HepG2 (cell line): ENCODE measurements at regions not wholly inside any gene's neighbourhood (a gene's known extent, or its start where the extent isn't known, plus 50 kb on each side); places are given as distances from the start of the nearest gene placed in this dataset.
A peak's percentile ranks its signal among the peaks of the same experiment; 100 is the strongest.

Source experiments
- ATAC-seq: fragments of 200-7000 bp; cut with Tn5 transposase; 3 replicates; pipeline ENCODE4 v1.9.1; 2020; ENCODE audit warnings: mild to moderate bottlenecking, moderate library complexity
- BruUV-seq: library from RNA; stranded (reverse); fragments of 400-500 nt; replicated peaks from 2 replicates; lab custom pipeline; 2021; lab: Mats Ljungman, UMichigan
- CTCF ChIA-PET: fragments of 300-600 bp; formaldehyde crosslinking; extraction: SDS; loops from one replicate; lab custom pipeline; 2021; ENCODE audit warnings: low total read pairs, inconsistent platforms, low intra/inter-chr PET ratio; lab: Yijun Ruan, JAX
- POLR2A ChIA-PET: fragments of 350-600 bp; sonication (Branson Sonifier 250); formaldehyde crosslinking; loops from one replicate; lab custom pipeline; 2020; ENCODE audit warnings: antibody characterized with exemption, inconsistent platforms; lab: Yijun Ruan, JAX
- DNase-seq: peaks from one replicate; pipeline ENCODE4 v3.0.0-alpha.2; 2015; ENCODE audit warnings: low spot score
- FAIRE-seq: peaks from 3 replicates; lab custom pipeline; 2011; peaks lifted over from hg19 to GRCh38; lab: Jason Lieb, UNC
- H2AFZ ChIP-seq: one replicate; pipeline ENCODE4 v1.6.1; 2011; ENCODE audit warnings: low read length, inconsistent platforms
- H3K27ac ChIP-seq: fragments of 300-600 bp; 3 replicates; pipeline ENCODE4 v1.8.0; 2011; ENCODE audit warnings: mixed run types, mild to moderate bottlenecking, mixed read lengths, low read length, inconsistent platforms; ENCODE audit not compliant: insufficient read depth; ENCODE audit errors: extremely low read length
- H3K27me3 ChIP-seq, 2 experiments: fragments of 200-600 bp in 1 of 2; 2 replicates in 1 of 2; 3 replicates in 1 of 2; pipeline versions ENCODE4 v1.6.0 to v1.8.0; 2011; ENCODE audit warnings: low read length in 2 of 2, mild to moderate bottlenecking in 2 of 2, moderate library complexity in 2 of 2, inconsistent platforms in 1 of 2; ENCODE audit not compliant: insufficient read depth in 2 of 2, control insufficient read depth in 1 of 2
- H3K36me3 ChIP-seq, 2 experiments: fragments of 200-600 bp in 1 of 2; replicated peaks in 1 of 2; 2 replicates in 1 of 2; 3 replicates in 1 of 2; pipeline versions ENCODE4 v1.5.1 to v1.8.0; 2011; ENCODE audit warnings: low read length in 2 of 2, inconsistent platforms in 1 of 2; ENCODE audit not compliant: insufficient read depth in 2 of 2, control insufficient read depth in 1 of 2
- H3K4me1 ChIP-seq: 2 replicates; pipeline ENCODE4 v1.5.1; 2012; ENCODE audit warnings: low read length, inconsistent platforms; ENCODE audit not compliant: insufficient read depth
- H3K4me2 ChIP-seq: 2 replicates; pipeline ENCODE4 v1.6.0; 2011; ENCODE audit warnings: low read depth, low read length, inconsistent platforms
- H3K4me3 ChIP-seq, 3 experiments: fragments of 200-600 bp in 1 of 3; sonication (generic), shearing (Covaris generic) in 1 of 3; replicated peaks in 1 of 3; 2 replicates each; pipeline ENCODE4 v1.5.1; 2011 to 2016; ENCODE audit warnings: low read length in 3 of 3, inconsistent platforms in 2 of 3, low read depth in 2 of 3, mild to moderate bottlenecking in 2 of 3, control low read depth in 1 of 3, mixed read lengths in 1 of 3; ENCODE audit not compliant: insufficient read depth in 1 of 3
- H3K79me2 ChIP-seq: one replicate; pipeline ENCODE4 v1.6.1; 2011; ENCODE audit warnings: low read length, inconsistent platforms; ENCODE audit not compliant: insufficient read depth
- H3K9ac ChIP-seq: 2 replicates; pipeline ENCODE4 v1.6.0; 2011; ENCODE audit warnings: mild to moderate bottlenecking, low read depth, low read length, inconsistent platforms; ENCODE audit not compliant: insufficient read depth
- H3K9me3 ChIP-seq: 2 replicates; pipeline ENCODE4 v1.5.1; 2012; ENCODE audit warnings: mild to moderate bottlenecking, low read length
- H4K20me1 ChIP-seq: 2 replicates; pipeline ENCODE4 v1.6.0; 2011; ENCODE audit warnings: inconsistent platforms, mild to moderate bottlenecking, low read length, moderate library complexity; ENCODE audit not compliant: insufficient read depth
- CEBPB ChIP-seq: IDR thresholded peaks from 2 replicates; pipeline ENCODE4 v1.6.1; 2011; ENCODE audit warnings: low read depth, low read length, improper control_type of control experiment, borderline replicate concordance
- CEBPG ChIP-seq: IDR thresholded peaks from 2 replicates; pipeline ENCODE4 v1.6.1; 2016
- FOXP4 ChIP-seq: sonication (generic); formaldehyde crosslinking; IDR thresholded peaks from 2 replicates; pipeline ENCODE4 v1.4.0; 2020; ENCODE audit warnings: missing genetic modification reagents
- GATAD2A ChIP-seq: IDR thresholded peaks from 2 replicates; pipeline ENCODE4 v1.6.1; 2016
- HNF4A ChIP-seq: sonication (generic); formaldehyde crosslinking; IDR thresholded peaks from 2 replicates; pipeline ENCODE4 v1.4.0; 2020; ENCODE audit warnings: missing genetic modification reagents
- KIAA2018 ChIP-seq: sonication (generic); formaldehyde crosslinking; IDR thresholded peaks from 2 replicates; pipeline ENCODE4 v1.5.0; 2020; ENCODE audit warnings: mild to moderate bottlenecking, missing genetic modification reagents, borderline replicate concordance
- RFXAP ChIP-seq: sonication (generic); formaldehyde crosslinking; IDR thresholded peaks from 2 replicates; pipeline ENCODE4 v1.4.0; 2020; ENCODE audit warnings: missing genetic modification reagents, borderline replicate concordance
- ZNF710 ChIP-seq: sonication (generic); formaldehyde crosslinking; IDR thresholded peaks from 2 replicates; pipeline ENCODE4 v1.5.0; 2020; ENCODE audit warnings: mild to moderate bottlenecking, missing genetic modification reagents, borderline replicate concordance
- whole genome bisulfite sequencing: methylation state at CpG from one replicate; pipeline ENCODE4 v1.1.6; 2017; ENCODE audit warnings: low lambda C conversion rate; 5-methylcytosine and 5-hydroxymethylcytosine counted together
- in situ Hi-C: cut with HindIII; loops from 2 replicates; pipeline ENCODE4 v1.10.0; 2017; ENCODE audit warnings: low pct_unique_long_range_greater_than_20kb; ENCODE audit not compliant: extremely low pct_ligation_motif_present
- intact Hi-C: fragments of 100-400 bp; cut with micrococcal nuclease; formaldehyde crosslinking; loops from one replicate; pipeline ENCODE4 v1.10.0; 2022; ENCODE audit not compliant: unreplicated experiment

- intact Hi-C loops (no loop called here), in situ Hi-C loops (no loop called here)
- H3K27me3 ChIP-seq = peaks cover 2 to 18% of the 10 kb centered on the region in 2 experiments; a peak in 3 of 5 replicates
- POLR2A ChIA-PET = interaction anchor here (1.4 kb wide), 1 partner anchor 177 kb away, joined by 3 read pairs; the partner anchor contains the start of gene HDAC4
- DNase-seq (peak; percentile 51), FAIRE-seq (peak; percentile 89), ATAC-seq (peak; percentile 36)
- no peaks in the 10 kb centered on the region for H3K36me3 ChIP-seq
- BruUV-seq = no TSS peak
- H3K4me1 ChIP-seq = peaks cover 72% of the 10 kb centered on the region
- no peak overlapping the region for H3K4me3 ChIP-seq
- no peak overlapping the region for H3K9ac ChIP-seq
- no peaks in the 10 kb centered on the region for H4K20me1 ChIP-seq
- H3K4me2 ChIP-seq = peak overlapping the region; percentile 13
- 12% methylated on average over 12 of the region's 12 CpGs for WGBS
- H2AFZ ChIP-seq = no peak overlapping the region
- H3K27ac ChIP-seq = no peak overlapping the region
- H3K79me2 ChIP-seq = no peaks in the 10 kb centered on the region
- H3K9me3 ChIP-seq = peaks cover 7% of the 10 kb centered on the region; the same call in 1 of the 2 replicates
- CTCF ChIA-PET = no interaction called here
- no peak for TF ChIP-seq ZNF710 (CRISPR knock-in tag)
- TF ChIP-seq CEBPG = peak; percentile 84
- TF ChIP-seq HNF4A (CRISPR knock-in tag) = peak; percentile 45; the same call in 1 of the 2 replicates
- no peak for TF ChIP-seq KIAA2018 (CRISPR knock-in tag)
- 0 out of 2 replicates have a peak, but pooled peaks have one; percentile 40 for TF ChIP-seq RFXAP (CRISPR knock-in tag)
- TF ChIP-seq GATAD2A (CRISPR knock-in tag) = peak; percentile 47
- 0 out of 2 replicates have a peak, but pooled peaks have one; percentile 24 for TF ChIP-seq FOXP4 (CRISPR knock-in tag)
- TF ChIP-seq CEBPB = peak; percentile 94
Measured at GRCh38 chr2:239577935-239578334, 177.1 kb upstream of the HDAC4 start.
